Sigmoid colon (tissue), 6 donors: ENCODE measurements at regions not wholly inside any gene's neighbourhood (a gene's known extent, or its start where the extent isn't known, plus 50 kb on each side); places are given as distances from the start of the nearest gene placed in this dataset.
A peak's percentile ranks its signal among the peaks of the same experiment; 100 is the strongest.

Experiments
- DNase-seq: peaks from one replicate; pipeline ENCODE4 v3.0.0-alpha.2; 2019
- H3K27ac ChIP-seq, 4 donors: fragments of 200-600 bp; sonication (generic); one replicate each; pipeline ENCODE4 v1.5.1; 2016 to 2019; ENCODE audit warnings: mild to moderate bottlenecking in 1 of 4
- H3K27me3 ChIP-seq, 3 donors: fragments of 200-600 bp; sonication (generic); one replicate each; pipeline ENCODE4 v1.5.1; 2019; ENCODE audit warnings: mild to moderate bottlenecking in 1 of 3
- H3K36me3 ChIP-seq, 4 donors: fragments of 200-600 bp; sonication (generic); one replicate each; pipeline ENCODE4 v1.5.1; 2016 to 2019
- H3K4me1 ChIP-seq, 4 donors: fragments of 200-600 bp; sonication (generic); one replicate each; pipeline ENCODE4 v1.5.1; 2017 to 2019
- H3K4me3 ChIP-seq, 4 donors: fragments of 200-600 bp; sonication (generic); one replicate each; pipeline ENCODE4 v1.5.1; 2017 to 2019; ENCODE audit warnings: mild to moderate bottlenecking in 2 of 4, moderate library complexity in 1 of 4
- H3K9me3 ChIP-seq, 4 donors: fragments of 200-600 bp in 3 of 4; sonication (generic) in 3 of 4; one replicate each; pipeline versions ENCODE4 v1.5.1 to v1.6.1; 2013 to 2019
- CTCF ChIP-seq, 4 experiments: fragments of 450-650 bp in 3 of 4; fragments of 200-600 bp in 1 of 4; IDR thresholded peaks; one replicate each; pipeline ENCODE4 v1.5.1; 2016 to 2019; ENCODE audit warnings: antibody characterized with exemption in 4 of 4, mild to moderate bottlenecking in 3 of 4, moderate library complexity in 2 of 4
- EP300 ChIP-seq, 4 donors: sonication (generic); formaldehyde crosslinking; IDR thresholded peaks; one replicate each; pipeline ENCODE4 v1.6.1; 2017; ENCODE audit warnings: antibody characterized with exemption in 4 of 4
- POLR2A ChIP-seq, 2 donors: fragments of 450-650 bp; IDR thresholded peaks; one replicate each; pipeline ENCODE4 v1.6.1; 2016; ENCODE audit warnings: antibody characterized with exemption in 2 of 2, mild to moderate bottlenecking in 2 of 2, moderate library complexity in 2 of 2
- POLR2AphosphoS5 ChIP-seq, 4 donors: sonication (generic); formaldehyde crosslinking; IDR thresholded peaks; one replicate each; pipeline ENCODE4 v1.6.1; 2017; ENCODE audit warnings: antibody characterized with exemption in 4 of 4
- WGBS, 2 donors: extraction: QIAGEN DNeasy Blood & Tissue Kit; methylation state at CpG; one replicate each; pipeline ENCODE4 v1.1.7; 2013; 5-methylcytosine and 5-hydroxymethylcytosine counted together
- intact Hi-C: fragments of 100-400 bp; cut with DNase I; formaldehyde crosslinking; loops from one replicate; pipeline ENCODE4 v1.15.1; 2023
- donor health status: healthy with polysubstance abuse.
- donor health status: healthy.

GRCh38 chr1:168474322-168474721, 69.5 kb downstream of the XCL2 start:
- 96 to 98% methylated on average over 1 of the region's 1 CpG for WGBS, 2 donors
- Histone ChIP-seq H3K4me3 (no peak overlapping the region), H3K27me3 (no peaks in the 10 kb centered on the region), H3K4me1 (peaks cover 0 to 42% (median 30%) of the 10 kb centered on the region in 4 donors), H3K36me3 (no peaks in the 10 kb centered on the region), H3K27ac (no peak overlapping the region), H3K9me3 (peaks cover 0 to 5% (median 0%) of the 10 kb centered on the region in 4 donors)
- DNase-seq: no peak
- TF ChIP-seq POLR2AphosphoS5 (IDR thresholded peaks at IDR 0.05): no peak
- no peak for TF ChIP-seq CTCF (IDR thresholded peaks at IDR 0.05)
- no peak for TF ChIP-seq POLR2A (IDR thresholded peaks at IDR 0.05)
- no peak for TF ChIP-seq EP300 (IDR thresholded peaks at IDR 0.05)
- intact Hi-C loops: no loop called here

- H3K27me3 ChIP-seq: no peaks in the 10 kb centered on the region
- no peak for TF ChIP-seq CTCF (IDR thresholded peaks at IDR 0.05)
- no peak for TF ChIP-seq POLR2A (IDR thresholded peaks at IDR 0.05)
- no peak for TF ChIP-seq POLR2AphosphoS5 (IDR thresholded peaks at IDR 0.05)
- DNase-seq: no peak
- no peak overlapping the region for H3K4me3 ChIP-seq
- no peak overlapping the region for H3K27ac ChIP-seq
- H3K36me3 ChIP-seq: no peaks in the 10 kb centered on the region
- intact Hi-C loops: no loop called here
- H3K4me1 ChIP-seq: peaks cover 0 to 53% (median 40%) of the 10 kb centered on the region in 4 donors
- H3K9me3 ChIP-seq: peaks cover 0 to 5% (median 0%) of the 10 kb centered on the region in 4 donors
Observed at GRCh38 chr1:168473126-168473525, 70.7 kb downstream of the XCL2 start.

GRCh38 chr1:168472223-168472622, 71.6 kb downstream of the XCL2 start:
- intact Hi-C loops: loop anchor here (1.0 kb wide), 1 partner anchor 11 kb away; no protein-coding TSS in a partner anchor
- WGBS, 2 donors: 80 to 91% methylated on average over 2 of the region's 2 CpGs
- peaks cover 0 to 56% (median 46%) of the 10 kb centered on the region in 4 donors for H3K4me1 ChIP-seq
- no peak overlapping the region for H3K4me3 ChIP-seq
- no peak overlapping the region for H3K27ac ChIP-seq
- H3K36me3 ChIP-seq: no peaks in the 10 kb centered on the region
- H3K9me3 ChIP-seq: peaks cover 0 to 5% (median 0%) of the 10 kb centered on the region in 4 donors
- DNase-seq: no peak
- no peaks in the 10 kb centered on the region for H3K27me3 ChIP-seq
- TF ChIP-seq POLR2A (IDR thresholded peaks at IDR 0.05) (no peak), POLR2AphosphoS5 (IDR thresholded peaks at IDR 0.05) (peak in 1 of 4 donors; percentile 25)

- intact Hi-C loops: loop anchor here (2.0 kb wide), 1 partner anchor 40 kb away; no protein-coding TSS in a partner anchor
- H3K27ac ChIP-seq: peak overlapping the region; percentile 10 to 64 (median 26)
- H3K4me1 ChIP-seq: peaks cover 0 to 56% (median 51%) of the 10 kb centered on the region in 4 donors
- TF ChIP-seq EP300 (IDR thresholded peaks at IDR 0.05) (no peak), POLR2A (IDR thresholded peaks at IDR 0.05) (no peak), CTCF (IDR thresholded peaks at IDR 0.05) (no peak), POLR2AphosphoS5 (IDR thresholded peaks at IDR 0.05) (peak in 1 of 4 donors; percentile 22)
- DNase-seq: no peak
- peaks cover 0 to 5% (median 0%) of the 10 kb centered on the region in 4 donors for H3K9me3 ChIP-seq
- H3K27me3 ChIP-seq: no peaks in the 10 kb centered on the region
- H3K36me3 ChIP-seq: no peaks in the 10 kb centered on the region
- WGBS, 2 donors: 79 to 88% methylated on average over 1 of the region's 1 CpG
- no peak overlapping the region for H3K4me3 ChIP-seq
Observed at GRCh38 chr1:168470901-168471431, 72.8 kb downstream of the XCL2 start.

GRCh38 chr1:168469690-168470089, 74.1 kb downstream of the XCL2 start:
- Histone ChIP-seq H3K9me3 (peaks cover 0 to 5% (median 0%) of the 10 kb centered on the region in 4 donors), H3K27me3 (no peaks in the 10 kb centered on the region), H3K4me3 (no peak overlapping the region), H3K36me3 (no peaks in the 10 kb centered on the region), H3K4me1 (peaks cover 0 to 56% (median 53%) of the 10 kb centered on the region in 4 donors), H3K27ac (peak overlapping the region; percentile 19 to 64 (median 24))
- WGBS, 2 donors: 44 to 63% methylated on average over 6 of the region's 6 CpGs
- peak; percentile 89 for DNase-seq
- TF ChIP-seq POLR2AphosphoS5 (IDR thresholded peaks at IDR 0.05) (peak in 3 of 4 donors; percentile 35 to 52 (median 38)), POLR2A (IDR thresholded peaks at IDR 0.05) (no peak)
- intact Hi-C loops: loop anchor here (2.0 kb wide), 1 partner anchor 39 kb away; no protein-coding TSS in a partner anchor

- Histone ChIP-seq H3K27me3 (no peaks in the 10 kb centered on the region), H3K36me3 (no peaks in the 10 kb centered on the region), H3K27ac (peak overlapping the region; percentile 19 to 64 (median 40)), H3K4me3 (no peak overlapping the region), H3K4me1 (peaks cover 0 to 56% (median 53%) of the 10 kb centered on the region in 4 donors), H3K9me3 (no peaks in the 10 kb centered on the region)
- DNase-seq: no peak
- TF ChIP-seq EP300 (IDR thresholded peaks at IDR 0.05) (no peak), POLR2AphosphoS5 (IDR thresholded peaks at IDR 0.05) (no peak), CTCF (IDR thresholded peaks at IDR 0.05) (no peak), POLR2A (IDR thresholded peaks at IDR 0.05) (no peak)
- intact Hi-C loops: no loop called here
Observed at GRCh38 chr1:168468822-168469221, 75.0 kb downstream of the XCL2 start.
